HG03432 (cell line): ENCODE measurements at regions not wholly inside any gene's neighbourhood (a gene's known extent, or its start where the extent isn't known, plus 50 kb on each side); places are given as distances from the start of the nearest gene placed in this dataset.

Source experiments
- ATAC-seq: cut with Tn5 transposase; IDR thresholded peaks from one replicate; pipeline ENCODE4 v1.9.1; 2021; ENCODE audit warnings: mild to moderate bottlenecking, moderate library complexity; ENCODE audit not compliant: unreplicated experiment

- no peak for ATAC-seq
Observed at GRCh38 chr19:28497887-28498286, 715.1 kb downstream of the UQCRFS1 start.

- no peak for ATAC-seq
Observed at GRCh38 chr19:28497137-28497536, 715.8 kb downstream of the UQCRFS1 start.

- no peak for ATAC-seq
Observed at GRCh38 chr19:28495046-28495445, 717.9 kb downstream of the UQCRFS1 start.

- no peak for ATAC-seq
Observed at GRCh38 chr19:28494461-28494860, 718.5 kb downstream of the UQCRFS1 start.

- ATAC-seq: no peak
Observed at GRCh38 chr19:28493884-28494283, 719.1 kb downstream of the UQCRFS1 start.

GRCh38 chr19:28492621-28493020 lies 720.3 kb downstream of the UQCRFS1 start:
- no peak for ATAC-seq

- no peak for ATAC-seq
Observed at GRCh38 chr19:28492201-28492600, 720.8 kb downstream of the UQCRFS1 start.

GRCh38 chr19:28489776-28490175 lies 723.2 kb downstream of the UQCRFS1 start:
- no peak for ATAC-seq

- ATAC-seq: no peak
Observed at GRCh38 chr19:28489126-28489660, 723.8 kb downstream of the UQCRFS1 start.

GRCh38 chr19:28487999-28488398 lies 725.0 kb downstream of the UQCRFS1 start:
- no peak for ATAC-seq

- ATAC-seq: no peak
Observed at GRCh38 chr19:28486926-28487325, 726.0 kb downstream of the UQCRFS1 start.

GRCh38 chr19:28486473-28486872 lies 726.5 kb downstream of the UQCRFS1 start:
- no peak for ATAC-seq

GRCh38 chr19:28485292-28485691 lies 727.7 kb downstream of the UQCRFS1 start:
- no peak for ATAC-seq

GRCh38 chr19:28483197-28483596 lies 729.8 kb downstream of the UQCRFS1 start:
- ATAC-seq: no peak

- no peak for ATAC-seq
Observed at GRCh38 chr19:28482221-28482620, 730.7 kb downstream of the UQCRFS1 start.

GRCh38 chr19:28481674-28482073 lies 731.3 kb downstream of the UQCRFS1 start:
- no peak for ATAC-seq

- ATAC-seq: no peak
Observed at GRCh38 chr19:28475525-28475924, 737.4 kb downstream of the UQCRFS1 start.

GRCh38 chr19:28472843-28473242 lies 740.1 kb downstream of the UQCRFS1 start:
- no peak for ATAC-seq

GRCh38 chr19:28471731-28472510 lies 741.0 kb downstream of the UQCRFS1 start:
- no peak for ATAC-seq

GRCh38 chr19:28469544-28469943 lies 743.4 kb downstream of the UQCRFS1 start:
- no peak for ATAC-seq

- ATAC-seq: no peak
Observed at GRCh38 chr19:28468701-28469459, 744.1 kb downstream of the UQCRFS1 start.
